ENCODE measurements at regions not wholly inside any gene's neighbourhood (a gene's known extent, or its start where the extent isn't known, plus 50 kb on each side); places are given as distances from the start of the nearest gene placed in this dataset.
A peak's percentile ranks its signal among the peaks of the same experiment; 100 is the strongest.

- DNase-seq = peak; percentile 82 to 93 (median 92)
Measured at GRCh38 chr9:86534572-86535258, 180.5 kb upstream of the TUT7 start.

DNA sequence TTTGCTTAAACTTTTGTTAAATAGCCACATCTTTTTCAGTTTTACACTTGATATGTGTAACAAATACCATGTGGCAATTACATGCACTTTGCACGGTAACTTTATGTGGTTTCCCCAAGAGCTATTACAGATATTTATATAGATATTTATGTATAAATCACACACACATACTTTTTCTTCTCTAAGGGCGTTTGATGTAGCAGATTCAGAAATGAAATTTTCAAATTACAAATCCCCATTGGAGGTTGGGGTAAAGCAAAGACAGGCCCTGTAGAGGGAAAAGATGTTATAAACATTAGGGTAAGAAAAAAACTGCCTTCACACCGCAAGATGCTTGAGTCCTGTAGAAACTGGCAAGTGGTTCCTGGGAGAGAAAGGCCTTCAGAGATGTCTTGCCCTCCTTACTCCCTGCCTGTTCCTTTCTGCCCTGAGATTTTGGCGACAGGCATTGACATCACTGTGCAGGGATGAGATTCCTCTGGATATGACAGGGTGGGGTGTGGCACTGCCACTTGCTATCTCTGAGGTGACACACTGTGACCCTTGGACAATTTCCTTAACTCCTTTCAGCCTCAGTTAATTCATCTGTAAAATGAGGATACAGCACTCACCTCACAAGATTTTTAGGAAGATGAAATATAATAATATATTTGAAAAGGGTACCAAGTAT, 177.9 kb upstream of the TUT7 start:
- no peak for DNase-seq

DNA sequence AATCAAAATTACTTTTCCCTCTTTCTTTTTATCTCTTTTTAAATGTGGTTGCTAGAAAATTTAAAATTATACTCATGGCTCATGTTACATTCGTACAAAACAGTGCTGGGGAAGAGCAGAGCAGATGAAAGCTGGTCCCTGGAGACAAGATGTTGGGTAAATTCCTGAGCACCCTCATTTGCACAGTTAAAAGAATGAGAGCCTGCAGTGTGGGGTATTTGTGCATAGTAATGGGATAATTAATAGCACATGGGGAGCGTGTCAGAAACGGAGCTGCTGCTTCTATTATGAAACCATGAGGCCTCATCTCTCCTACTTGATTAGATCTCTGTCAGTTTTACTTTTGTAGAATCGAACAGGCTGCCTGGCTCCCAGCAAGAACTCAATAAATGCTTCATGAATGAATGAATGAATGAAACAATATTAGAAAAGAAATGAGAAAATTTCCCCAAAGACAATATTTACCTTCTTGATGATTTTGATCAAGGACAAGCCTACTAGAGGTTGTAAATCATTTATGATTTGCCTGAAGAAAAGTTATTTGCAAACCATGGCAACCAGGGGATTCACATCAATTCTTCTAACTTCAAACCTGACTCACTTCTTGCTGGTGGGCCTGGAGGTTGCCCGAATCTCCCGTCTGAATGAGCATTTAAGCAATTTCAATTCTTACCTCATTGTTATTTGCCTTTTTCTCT, 177.2 kb upstream of the TUT7 start:
- peak in 2 of 3 donors; percentile 22 to 74 for DNase-seq

DNA sequence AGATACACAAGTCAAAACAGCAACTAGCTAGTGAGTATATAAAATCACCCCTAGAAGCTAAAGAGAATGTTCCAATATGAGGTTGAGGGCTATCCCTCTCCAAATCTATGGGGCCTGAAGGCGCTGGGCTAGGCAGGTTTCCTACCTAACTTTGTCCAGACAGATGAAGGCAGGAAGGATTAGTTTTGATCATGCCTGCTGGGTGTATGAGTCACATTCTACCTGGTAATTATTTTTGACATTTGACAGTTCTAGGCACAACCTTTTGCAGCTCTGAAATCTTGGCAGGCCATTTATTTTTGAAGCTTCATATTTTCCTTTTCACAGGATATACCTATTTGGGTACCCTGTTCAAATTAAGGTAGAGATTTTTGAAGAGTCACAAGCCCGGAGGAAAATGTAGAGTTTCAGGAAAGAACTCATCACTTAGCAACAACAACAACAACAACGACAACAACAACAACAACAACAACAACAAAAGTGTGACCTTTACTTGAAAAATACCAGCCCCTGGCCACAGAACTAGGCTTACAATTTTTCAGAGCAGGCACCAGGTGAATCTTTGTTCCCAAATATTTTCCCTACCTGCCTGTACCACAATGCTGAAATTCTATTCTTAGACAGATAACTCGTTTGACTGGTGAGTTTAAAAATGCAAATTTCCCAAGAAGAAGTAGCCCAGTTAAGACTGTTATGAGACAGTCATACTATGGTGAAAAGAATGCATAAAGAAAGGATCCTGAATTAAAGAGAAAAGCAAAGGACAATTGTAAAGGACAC, 175.5 kb upstream of the TUT7 start:
- no peak for DNase-seq

DNA sequence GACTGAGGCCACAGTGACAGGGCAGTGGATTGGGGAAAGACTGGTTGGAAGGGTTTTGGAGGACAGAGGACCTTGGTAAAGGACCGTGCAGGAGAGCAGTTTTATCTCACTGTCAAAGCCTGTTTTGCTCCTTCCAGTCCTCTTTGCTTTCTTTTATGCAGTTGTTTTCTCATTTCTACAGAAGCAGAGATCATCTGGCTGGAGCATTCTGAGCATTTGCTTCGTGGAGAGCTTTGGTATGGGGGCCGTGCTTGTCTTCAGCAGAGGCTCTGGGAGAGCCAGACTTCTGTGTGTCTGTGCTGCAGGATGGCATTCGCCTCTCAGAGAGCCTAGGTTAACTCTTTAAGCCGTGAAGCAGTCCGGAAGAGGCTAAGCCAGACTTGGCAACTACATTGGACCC, 171.8 kb upstream of the TUT7 start:
- peak in 1 of 3 donors; percentile 57 for DNase-seq

DNA sequence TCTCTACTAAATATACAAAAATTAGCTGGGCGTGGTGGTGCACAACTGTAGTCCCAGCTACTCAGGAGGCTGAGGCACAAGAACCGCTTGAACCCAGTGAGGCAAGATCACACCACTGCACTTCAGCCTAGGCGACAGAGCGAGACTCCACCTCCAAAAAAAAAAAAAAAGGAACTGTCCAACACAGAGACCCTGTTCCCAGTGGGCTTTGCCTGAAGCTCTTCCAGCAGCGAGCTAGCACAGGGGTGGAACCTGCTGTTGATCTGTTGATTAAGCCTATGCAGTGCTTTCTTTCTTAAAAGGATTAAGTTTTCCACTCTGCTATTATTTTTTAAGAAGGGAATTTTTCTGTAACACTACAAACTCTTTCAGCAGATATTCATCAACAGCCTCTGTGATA, 171.0 kb upstream of the TUT7 start:
- DNase-seq = peak in 1 of 3 donors; percentile 23

DNA sequence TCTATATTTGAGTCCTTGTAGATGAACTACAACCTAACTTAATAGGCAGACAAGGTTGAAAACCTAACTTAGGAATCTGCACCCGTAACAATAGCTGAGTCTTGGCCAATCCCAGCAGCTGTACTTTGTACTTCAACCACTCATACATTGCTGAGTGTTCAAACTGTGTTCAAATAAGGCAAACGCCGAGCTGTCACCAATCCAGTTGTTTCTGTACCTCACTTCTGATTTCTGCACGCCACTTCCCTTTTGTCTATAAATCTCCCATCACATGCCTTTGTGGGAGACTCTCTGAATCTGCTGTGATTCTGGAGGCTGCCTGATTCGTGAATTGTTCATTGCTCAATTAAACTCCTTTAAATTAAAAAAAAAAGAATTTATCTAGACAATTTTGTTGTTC, 167.8 kb upstream of the TUT7 start:
- no peak for DNase-seq

GRCh38 chr9:86521322-86521721, 167.1 kb upstream of the TUT7 start:
- DNase-seq = no peak

- DNase-seq = peak in 1 of 3 donors; percentile 30
Measured at GRCh38 chr9:86519066-86519615, 164.9 kb upstream of the TUT7 start.

GRCh38 chr9:86517475-86517874, 163.3 kb upstream of the TUT7 start:
- DNase-seq = no peak

DNA sequence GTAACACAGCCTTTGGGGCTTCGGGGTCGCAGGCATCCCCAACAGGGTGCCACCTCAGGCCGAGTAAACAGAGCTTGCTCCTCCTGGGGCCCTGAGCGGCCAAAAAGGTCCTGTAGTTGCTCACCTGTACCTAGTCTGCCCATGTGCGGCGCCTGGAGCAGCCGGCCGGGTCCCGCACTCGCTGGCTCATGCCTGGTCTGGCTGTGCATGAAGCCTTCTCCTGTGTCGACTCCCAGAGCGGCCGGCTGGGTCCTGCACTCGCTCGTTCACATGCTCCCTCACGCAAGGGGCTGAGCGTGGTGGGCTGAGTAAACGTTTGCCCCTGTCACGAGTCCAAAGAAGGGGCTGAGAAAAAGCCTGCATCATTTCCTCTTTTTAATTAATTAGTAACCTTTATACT, 162.4 kb upstream of the TUT7 start:
- DNase-seq = no peak

DNA sequence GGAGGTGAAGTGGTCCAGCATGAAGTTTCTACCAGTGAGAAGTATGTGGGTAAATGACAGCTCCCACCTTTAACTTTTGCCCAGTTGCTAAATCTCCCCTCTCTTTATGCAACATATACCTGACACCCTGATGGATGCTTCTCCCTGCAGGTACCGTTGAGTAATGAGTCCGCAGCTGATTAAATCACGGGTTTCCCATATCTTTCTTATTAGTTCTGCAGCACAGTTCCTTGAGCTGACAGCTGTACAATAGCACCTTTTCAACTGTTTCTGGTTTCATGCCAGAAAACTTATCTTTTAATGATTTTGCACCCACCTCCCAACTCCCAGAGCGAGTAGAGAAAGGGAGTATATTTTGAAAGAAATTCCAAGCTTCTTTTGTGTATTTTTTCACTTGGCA, 161.0 kb upstream of the TUT7 start:
- no peak for DNase-seq

DNA sequence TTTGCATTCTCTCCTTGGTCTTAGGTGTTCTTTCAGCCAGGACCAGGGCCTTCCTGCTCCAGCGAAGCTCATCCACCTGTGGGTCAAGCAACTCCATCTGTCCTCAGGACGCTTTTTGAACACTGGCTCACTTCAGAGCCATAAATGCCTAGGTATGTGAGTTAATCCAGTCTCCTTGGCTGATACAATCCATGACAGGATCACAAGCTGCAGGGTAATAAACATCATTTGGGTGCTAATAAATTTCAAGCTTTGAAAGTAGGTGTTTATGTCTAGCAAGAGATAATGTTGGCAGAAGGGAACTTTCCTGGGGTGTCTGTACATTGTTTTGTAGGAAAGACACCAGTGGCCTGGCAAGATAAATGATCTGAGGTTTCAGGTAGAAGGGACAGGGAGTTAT, 159.2 kb upstream of the TUT7 start:
- DNase-seq = no peak

DNA sequence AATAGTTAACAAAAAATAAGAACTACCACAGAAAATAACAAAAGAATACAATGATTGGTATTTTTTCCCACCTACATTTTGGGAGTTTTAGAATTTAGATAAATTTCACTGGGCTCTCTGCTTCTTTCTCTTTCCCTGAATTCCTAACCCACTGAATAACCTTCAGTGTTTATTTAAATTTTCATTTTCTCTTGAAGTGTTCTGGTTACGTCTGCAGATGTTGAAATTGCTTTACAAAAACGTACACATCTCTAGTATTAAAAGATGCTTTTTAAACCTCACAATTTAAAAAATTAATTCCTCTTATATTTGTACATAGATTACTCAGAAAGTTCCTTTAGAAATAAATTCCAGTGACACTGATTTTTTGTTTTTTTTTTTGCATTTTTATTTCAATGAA, 158.7 kb upstream of the TUT7 start:
- no peak for DNase-seq

DNA sequence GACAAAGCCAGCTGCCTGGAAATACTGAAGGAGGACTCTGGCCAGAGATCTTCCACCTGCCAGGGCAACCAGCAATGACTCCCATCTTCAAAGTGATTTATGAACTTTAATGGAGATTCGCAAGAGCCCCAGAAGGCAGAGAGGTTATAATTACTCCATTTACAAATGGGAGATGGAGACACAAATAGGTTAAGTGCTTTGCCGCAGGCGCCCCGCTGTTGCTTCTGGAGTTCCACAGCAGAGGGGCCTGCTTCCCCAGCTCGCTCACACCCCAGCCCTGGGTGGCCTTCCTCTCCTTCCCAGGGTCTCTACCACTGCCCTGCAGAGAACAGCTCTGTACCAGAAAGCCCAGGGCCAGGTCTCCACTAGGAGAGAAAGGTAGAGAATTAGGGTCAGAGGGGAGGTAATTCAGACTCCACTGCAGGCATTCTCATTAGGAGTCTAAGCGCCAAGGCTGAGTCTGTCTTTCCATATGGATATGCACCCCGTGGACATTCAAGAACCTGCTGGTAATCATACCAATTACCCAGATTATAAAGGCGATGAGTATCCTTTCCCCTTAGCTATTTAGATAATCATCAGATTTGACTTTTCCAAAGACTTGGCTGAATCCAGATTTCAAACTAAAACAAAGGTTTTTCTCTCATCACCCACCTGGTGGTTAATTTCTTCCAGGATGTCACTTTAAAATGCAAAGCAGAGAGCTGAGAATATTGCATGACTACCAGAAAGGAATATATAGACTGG, 157.6 kb upstream of the TUT7 start:
- no peak for DNase-seq

GRCh38 chr9:86508208-86508903, 154.1 kb upstream of the TUT7 start:
- no peak for DNase-seq

GRCh38 chr9:86507212-86507630, 153.0 kb upstream of the TUT7 start:
- peak in 1 of 3 donors; percentile 85 for DNase-seq

GRCh38 chr9:86503942-86504341, 149.7 kb upstream of the TUT7 start:
- DNase-seq = no peak

GRCh38 chr9:86503314-86503713, 149.1 kb upstream of the TUT7 start:
- no peak for DNase-seq

GRCh38 chr9:86500667-86501435, 146.6 kb upstream of the TUT7 start:
- peak; percentile 47 to 92 (median 80) for DNase-seq

All from muscle of back (tissue), 3 donors.